Gastrocnemius medialis (tissue), 4 donors: ENCODE measurements at regions not wholly inside any gene's neighbourhood (a gene's known extent, or its start where the extent isn't known, plus 50 kb on each side); places are given as distances from the start of the nearest gene placed in this dataset.

Experiments
- ATAC-seq, 2 donors: fragments of 150-250 bp; one replicate each; pipeline ENCODE4 v1.9.1; 2016
- DNase-seq, 2 donors: peaks; one replicate each; pipeline ENCODE4 v3.0.0-alpha.2; 2019
- H3K27ac ChIP-seq, 4 donors: fragments of 200-600 bp; sonication (generic); 1 replicate in 1 of 4; 2 replicates in 3 of 4; pipeline ENCODE4 v1.5.1; 2016 to 2018; ENCODE audit warnings: mild to moderate bottlenecking in 2 of 4, moderate library complexity in 1 of 4
- H3K27me3 ChIP-seq, 3 donors: fragments of 200-600 bp; sonication (generic) in 2 of 3; 1 replicate in 1 of 3; 2 replicates in 2 of 3; pipeline versions ENCODE4 v1.5.1 to v1.6.0; 2016 to 2019; ENCODE audit warnings: mild to moderate bottlenecking in 1 of 3, moderate library complexity in 1 of 3
- H3K36me3 ChIP-seq, 2 donors: fragments of 200-600 bp; sonication (generic) in 1 of 2; one replicate each; pipeline ENCODE4 v1.5.1; 2017 to 2018
- H3K4me1 ChIP-seq, 2 donors: fragments of 200-600 bp; sonication (generic) in 1 of 2; one replicate each; pipeline ENCODE4 v1.5.1; 2016 to 2017; ENCODE audit warnings: mild to moderate bottlenecking in 2 of 2
- H3K4me3 ChIP-seq, 4 donors: fragments of 200-600 bp; sonication (generic) in 3 of 4; 1 replicate in 1 of 4; 2 replicates in 3 of 4; pipeline ENCODE4 v1.5.1; 2016 to 2019; ENCODE audit warnings: mild to moderate bottlenecking in 2 of 4
- H3K9me3 ChIP-seq, 3 donors: fragments of 200-600 bp; sonication (generic) in 2 of 3; 1 replicate in 1 of 3; 2 replicates in 2 of 3; pipeline ENCODE4 v1.5.1; 2016 to 2019
- CTCF ChIP-seq, 5 experiments: fragments of 450-650 bp in 3 of 5; fragments of 200-600 bp in 2 of 5; sonication (generic) in 2 of 5; IDR thresholded peaks in 4 of 5; conservative IDR thresholded peaks in 1 of 5; 1 replicate in 4 of 5; 2 replicates in 1 of 5; pipeline ENCODE4 v1.5.1; 2016 to 2019; ENCODE audit warnings: antibody characterized with exemption in 5 of 5, mild to moderate bottlenecking in 3 of 5, moderate library complexity in 3 of 5
- POLR2A ChIP-seq, 2 donors: fragments of 450-650 bp; IDR thresholded peaks; one replicate each; pipeline ENCODE4 v1.6.1; 2017; ENCODE audit warnings: antibody characterized with exemption in 2 of 2, mild to moderate bottlenecking in 2 of 2, moderate library complexity in 2 of 2
- in situ Hi-C, 4 donors: fragments of 200-750 bp; cut with MboI; loops; one replicate each; pipeline versions ENCODE4 v1.15.0 to v1.8.0; 2017; ENCODE audit warnings: low sequenced_read_pairs in 4 of 4
- intact Hi-C: fragments of 100-400 bp; cut with DNase I; formaldehyde crosslinking; loops from one replicate; pipeline ENCODE4 v1.15.1; 2023; ENCODE audit warnings: low total_unique reads

GRCh38 chr16:89034573-89034961 is 57.6 kb upstream of the CBFA2T3 start:
- ATAC-seq: no peak
- Histone ChIP-seq H3K27ac (no peak overlapping the region), H3K27me3 (peaks cover 14 to 40% (median 23%) of the 10 kb centered on the region in 3 donors), H3K4me3 (no peak overlapping the region), H3K4me1 (no peaks in the 10 kb centered on the region), H3K36me3 (no peaks in the 10 kb centered on the region), H3K9me3 (no peaks in the 10 kb centered on the region)
- TF ChIP-seq POLR2A (IDR thresholded peaks at IDR 0.05) (no peak), CTCF (IDR thresholded peaks at IDR 0.05 in 4 of 5, conservative IDR thresholded peaks at IDR 0.05 in 1 of 5) (no peak)
- intact Hi-C loops: no loop called here
- no peak for DNase-seq
- in situ Hi-C loops: no loop called here

- in situ Hi-C loops: no loop called here
- intact Hi-C loops: loop anchor here (5.0 kb wide), 1 partner anchor 107 kb away; no protein-coding TSS in a partner anchor
- Histone ChIP-seq H3K27me3 (peaks cover 16 to 44% (median 29%) of the 10 kb centered on the region in 3 donors), H3K36me3 (no peaks in the 10 kb centered on the region), H3K27ac (no peak overlapping the region), H3K9me3 (no peaks in the 10 kb centered on the region), H3K4me1 (no peaks in the 10 kb centered on the region), H3K4me3 (no peak overlapping the region)
- ATAC-seq (no peak), DNase-seq (no peak)
- no peak for TF ChIP-seq POLR2A (IDR thresholded peaks at IDR 0.05)
- TF ChIP-seq CTCF (IDR thresholded peaks at IDR 0.05 in 4 of 5, conservative IDR thresholded peaks at IDR 0.05 in 1 of 5): no peak
These were observed 58.1 kb upstream of the CBFA2T3 start for GRCh38 chr16:89034971-89035668.

- no peaks in the 10 kb centered on the region for H3K4me1 ChIP-seq
- DNase-seq (no peak), ATAC-seq (no peak)
- no peak overlapping the region for H3K4me3 ChIP-seq
- peaks cover 21 to 40% (median 37%) of the 10 kb centered on the region in 3 donors for H3K27me3 ChIP-seq
- no peaks in the 10 kb centered on the region for H3K9me3 ChIP-seq
- no peak overlapping the region for H3K27ac ChIP-seq
- in situ Hi-C loops (no loop called here), intact Hi-C loops (loop anchor here (5.0 kb wide), 1 partner anchor 106 kb away; no protein-coding TSS in a partner anchor)
- no peaks in the 10 kb centered on the region for H3K36me3 ChIP-seq
- no peak for TF ChIP-seq POLR2A (IDR thresholded peaks at IDR 0.05)
- no peak for TF ChIP-seq CTCF (IDR thresholded peaks at IDR 0.05 in 4 of 5, conservative IDR thresholded peaks at IDR 0.05 in 1 of 5)
These were observed 57.7 kb upstream of the ACSF3 start for GRCh38 chr16:89035669-89036570.

- Histone ChIP-seq H3K27me3 (peaks cover 25 to 47% (median 44%) of the 10 kb centered on the region in 3 donors), H3K4me1 (no peaks in the 10 kb centered on the region), H3K9me3 (no peaks in the 10 kb centered on the region), H3K27ac (no peak overlapping the region), H3K4me3 (no peak overlapping the region), H3K36me3 (no peaks in the 10 kb centered on the region)
- intact Hi-C loops (loop anchor here (5.0 kb wide), 1 partner anchor 106 kb away; no protein-coding TSS in a partner anchor), in situ Hi-C loops (no loop called here)
- no peak for DNase-seq
- no peak for ATAC-seq
- TF ChIP-seq POLR2A (IDR thresholded peaks at IDR 0.05) (no peak), CTCF (IDR thresholded peaks at IDR 0.05 in 4 of 5, conservative IDR thresholded peaks at IDR 0.05 in 1 of 5) (no peak)
These were observed 56.9 kb upstream of the ACSF3 start for GRCh38 chr16:89036776-89037175.
